ENCODE measurements at regions not wholly inside any gene's neighbourhood (a gene's known extent, or its start where the extent isn't known, plus 50 kb on each side); places are given as distances from the start of the nearest gene placed in this dataset.

DNA sequence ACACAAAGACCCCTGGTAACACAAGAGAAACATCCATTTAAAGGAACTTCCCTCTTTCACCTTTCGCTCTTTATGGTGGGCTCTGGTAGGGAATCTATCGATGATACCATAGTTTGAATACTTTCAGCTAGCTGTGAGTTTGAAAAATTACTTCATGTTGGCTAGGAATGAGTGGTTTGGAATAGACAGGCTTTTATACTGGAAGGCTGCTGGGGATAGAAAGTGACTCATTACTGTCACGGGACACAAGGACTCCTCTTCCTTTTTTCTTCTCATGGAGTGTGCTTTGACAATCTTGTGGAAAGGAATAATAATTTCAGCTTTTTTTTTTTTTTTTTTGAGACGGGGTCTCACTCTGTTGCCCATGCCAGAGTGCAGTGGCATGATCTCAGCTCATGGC, 76.9 kb downstream of the CYB561 start:
- TF ChIP-seq CTCF (conservative IDR thresholded peaks at IDR 0.05) (no peak), EZH2 (IDR thresholded peaks at IDR 0.05; ENCODE audit: low read depth) (no peak)
